GM23338 (cell line): ENCODE measurements at regions not wholly inside any gene's neighbourhood (a gene's known extent, or its start where the extent isn't known, plus 50 kb on each side); places are given as distances from the start of the nearest gene placed in this dataset.

Source experiments
- CREB1 ChIP-seq: fragments of 250-450 bp; sonication (Bioruptor Pico); IDR thresholded peaks from 2 replicates; pipeline ENCODE4 v1.5.0; 2020; ENCODE audit warnings: low read depth, mild to moderate bottlenecking, moderate library complexity
- ETS1 ChIP-seq: IDR thresholded peaks from 2 replicates; pipeline ENCODE4 v1.6.1; 2016; ENCODE audit warnings: antibody characterized with exemption
- EZH2 ChIP-seq: fragments of 200-600 bp; sonication (generic); IDR thresholded peaks from one replicate; pipeline ENCODE4 v1.8.0; 2017; ENCODE audit warnings: antibody characterized with exemption, mild to moderate bottlenecking, low read depth; ENCODE audit not compliant: unreplicated experiment
- EZH2phosphoT487 ChIP-seq: fragments of 200-600 bp; sonication (generic); IDR thresholded peaks from one replicate; pipeline ENCODE4 v1.8.1; 2018; ENCODE audit warnings: antibody characterized with exemption; ENCODE audit not compliant: unreplicated experiment
- POLR2AphosphoS5 ChIP-seq: IDR thresholded peaks from 2 replicates; pipeline ENCODE4 v1.6.1; 2016; ENCODE audit warnings: antibody characterized with exemption, low read depth
- REST ChIP-seq: IDR thresholded peaks from one replicate; pipeline ENCODE4 v1.6.1; 2018; ENCODE audit warnings: antibody characterized with exemption; ENCODE audit not compliant: unreplicated experiment
- STAT1 ChIP-seq: IDR thresholded peaks from one replicate; pipeline ENCODE4 v1.6.1; 2016; ENCODE audit warnings: antibody characterized with exemption; ENCODE audit not compliant: unreplicated experiment
- TF ChIP-seq, protein P1 (sequence below), 2 experiments: fragments of 200-600 bp in 1 of 2; sonication (generic) in 1 of 2; conservative IDR thresholded peaks; 2 replicates each; pipeline versions ENCODE4 v1.5.1 to v1.6.1; 2016 to 2017; ENCODE audit warnings: antibody characterized with exemption in 2 of 2, low read depth in 2 of 2, mild to moderate bottlenecking in 2 of 2, moderate library complexity in 1 of 2

DNA sequence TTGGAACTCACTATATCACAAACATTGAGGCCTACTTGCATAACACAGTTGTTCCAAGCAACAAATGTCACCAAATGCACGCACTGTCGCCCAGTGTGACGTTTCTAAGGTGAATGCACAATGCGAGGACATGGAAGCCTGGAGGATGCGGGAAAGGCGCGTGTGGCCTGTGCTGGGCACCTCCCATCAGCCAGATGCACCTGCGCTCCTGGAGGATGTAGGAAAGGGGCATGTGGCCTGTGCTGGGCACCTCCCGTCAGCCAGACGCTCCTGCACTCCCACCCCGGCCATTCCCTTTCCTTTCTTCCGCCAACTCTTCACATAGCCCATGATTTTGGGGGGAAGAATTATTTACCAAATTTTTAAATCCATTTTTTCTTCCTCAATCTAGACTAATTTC is 202.4 kb upstream of the SOX1 start:
- TF ChIP-seq POLR2AphosphoS5: no peak
- TF ChIP-seq, protein P1, sequence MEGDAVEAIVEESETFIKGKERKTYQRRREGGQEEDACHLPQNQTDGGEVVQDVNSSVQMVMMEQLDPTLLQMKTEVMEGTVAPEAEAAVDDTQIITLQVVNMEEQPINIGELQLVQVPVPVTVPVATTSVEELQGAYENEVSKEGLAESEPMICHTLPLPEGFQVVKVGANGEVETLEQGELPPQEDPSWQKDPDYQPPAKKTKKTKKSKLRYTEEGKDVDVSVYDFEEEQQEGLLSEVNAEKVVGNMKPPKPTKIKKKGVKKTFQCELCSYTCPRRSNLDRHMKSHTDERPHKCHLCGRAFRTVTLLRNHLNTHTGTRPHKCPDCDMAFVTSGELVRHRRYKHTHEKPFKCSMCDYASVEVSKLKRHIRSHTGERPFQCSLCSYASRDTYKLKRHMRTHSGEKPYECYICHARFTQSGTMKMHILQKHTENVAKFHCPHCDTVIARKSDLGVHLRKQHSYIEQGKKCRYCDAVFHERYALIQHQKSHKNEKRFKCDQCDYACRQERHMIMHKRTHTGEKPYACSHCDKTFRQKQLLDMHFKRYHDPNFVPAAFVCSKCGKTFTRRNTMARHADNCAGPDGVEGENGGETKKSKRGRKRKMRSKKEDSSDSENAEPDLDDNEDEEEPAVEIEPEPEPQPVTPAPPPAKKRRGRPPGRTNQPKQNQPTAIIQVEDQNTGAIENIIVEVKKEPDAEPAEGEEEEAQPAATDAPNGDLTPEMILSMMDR (conservative IDR thresholded peaks at IDR 0.05; ENCODE audit: low read depth in 2 of 2): no peak
- no peak for TF ChIP-seq CREB1 (CRISPR knock-in tag)
- TF ChIP-seq STAT1: no peak
- no peak for TF ChIP-seq EZH2
- TF ChIP-seq EZH2phosphoT487: no peak
- no peak for TF ChIP-seq ETS1
- TF ChIP-seq REST: no peak
